ENCODE measurements at regions not wholly inside any gene's neighbourhood (a gene's known extent, or its start where the extent isn't known, plus 50 kb on each side); places are given as distances from the start of the nearest gene placed in this dataset.

GRCh38 chr20:4073852-4074741 is 58.7 kb upstream of the RNF24 start:
- no peaks in the 10 kb centered on the region for H3K27me3 ChIP-seq
- intact Hi-C loops (cut with DNase I; ENCODE audit: low total_unique reads) = no loop called here
- H3K27ac ChIP-seq = no peak overlapping the region
- no peaks in the 10 kb centered on the region for H3K9me3 ChIP-seq
- WGBS, 5 donors = 69 to 78% (median 75%) methylated on average over 6 of the region's 6 CpGs
- no peak for TF ChIP-seq POLR2AphosphoS5 (IDR thresholded peaks at IDR 0.05)
- TF ChIP-seq, protein P1, sequence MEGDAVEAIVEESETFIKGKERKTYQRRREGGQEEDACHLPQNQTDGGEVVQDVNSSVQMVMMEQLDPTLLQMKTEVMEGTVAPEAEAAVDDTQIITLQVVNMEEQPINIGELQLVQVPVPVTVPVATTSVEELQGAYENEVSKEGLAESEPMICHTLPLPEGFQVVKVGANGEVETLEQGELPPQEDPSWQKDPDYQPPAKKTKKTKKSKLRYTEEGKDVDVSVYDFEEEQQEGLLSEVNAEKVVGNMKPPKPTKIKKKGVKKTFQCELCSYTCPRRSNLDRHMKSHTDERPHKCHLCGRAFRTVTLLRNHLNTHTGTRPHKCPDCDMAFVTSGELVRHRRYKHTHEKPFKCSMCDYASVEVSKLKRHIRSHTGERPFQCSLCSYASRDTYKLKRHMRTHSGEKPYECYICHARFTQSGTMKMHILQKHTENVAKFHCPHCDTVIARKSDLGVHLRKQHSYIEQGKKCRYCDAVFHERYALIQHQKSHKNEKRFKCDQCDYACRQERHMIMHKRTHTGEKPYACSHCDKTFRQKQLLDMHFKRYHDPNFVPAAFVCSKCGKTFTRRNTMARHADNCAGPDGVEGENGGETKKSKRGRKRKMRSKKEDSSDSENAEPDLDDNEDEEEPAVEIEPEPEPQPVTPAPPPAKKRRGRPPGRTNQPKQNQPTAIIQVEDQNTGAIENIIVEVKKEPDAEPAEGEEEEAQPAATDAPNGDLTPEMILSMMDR (IDR thresholded peaks at IDR 0.05) = no peak
- TF ChIP-seq EP300 (IDR thresholded peaks at IDR 0.05) = no peak
- TF ChIP-seq POLR2A (IDR thresholded peaks at IDR 0.05) = no peak
- no peak overlapping the region for H3K4me3 ChIP-seq
- no peaks in the 10 kb centered on the region for H3K36me3 ChIP-seq
- peaks cover 0 to 42% (median 8%) of the 10 kb centered on the region in 4 donors for H3K4me1 ChIP-seq
- no peak for DNase-seq

GRCh38 chr20:4071178-4071693 is 55.9 kb upstream of the RNF24 start:
- H3K36me3 ChIP-seq = no peaks in the 10 kb centered on the region
- TF ChIP-seq POLR2AphosphoS5 (IDR thresholded peaks at IDR 0.05) = no peak
- TF ChIP-seq, protein P1 (IDR thresholded peaks at IDR 0.05) = no peak
- TF ChIP-seq EP300 (IDR thresholded peaks at IDR 0.05) = no peak
- no peak for TF ChIP-seq POLR2A (IDR thresholded peaks at IDR 0.05)
- no peaks in the 10 kb centered on the region for H3K27me3 ChIP-seq
- 66 to 91% (median 81%) methylated on average over 5 of the region's 5 CpGs for WGBS, 5 donors
- DNase-seq = no peak
- intact Hi-C loops (cut with DNase I; ENCODE audit: low total_unique reads) = no loop called here
- no peak overlapping the region for H3K27ac ChIP-seq
- H3K4me1 ChIP-seq = peaks cover 0 to 55% (median 9%) of the 10 kb centered on the region in 4 donors
- no peaks in the 10 kb centered on the region for H3K9me3 ChIP-seq
- no peak overlapping the region for H3K4me3 ChIP-seq

- peak overlapping the region in 1 of 5 donors; percentile 23 for H3K27ac ChIP-seq
- 67 to 81% (median 77%) methylated on average over 3 of the region's 3 CpGs for WGBS, 5 donors
- no peak for DNase-seq
- H3K4me3 ChIP-seq = no peak overlapping the region
- intact Hi-C loops (cut with DNase I; ENCODE audit: low total_unique reads) = no loop called here
- H3K9me3 ChIP-seq = no peaks in the 10 kb centered on the region
- TF ChIP-seq POLR2A (IDR thresholded peaks at IDR 0.05) (no peak), EP300 (IDR thresholded peaks at IDR 0.05) (no peak), POLR2AphosphoS5 (IDR thresholded peaks at IDR 0.05) (no peak)
- TF ChIP-seq, protein P1 (IDR thresholded peaks at IDR 0.05) = no peak
- H3K27me3 ChIP-seq = no peaks in the 10 kb centered on the region
- H3K4me1 ChIP-seq = peaks cover 0 to 56% (median 15%) of the 10 kb centered on the region in 4 donors
- H3K36me3 ChIP-seq = no peaks in the 10 kb centered on the region
Measured at GRCh38 chr20:4070323-4071177, 55.2 kb upstream of the RNF24 start.

DNA sequence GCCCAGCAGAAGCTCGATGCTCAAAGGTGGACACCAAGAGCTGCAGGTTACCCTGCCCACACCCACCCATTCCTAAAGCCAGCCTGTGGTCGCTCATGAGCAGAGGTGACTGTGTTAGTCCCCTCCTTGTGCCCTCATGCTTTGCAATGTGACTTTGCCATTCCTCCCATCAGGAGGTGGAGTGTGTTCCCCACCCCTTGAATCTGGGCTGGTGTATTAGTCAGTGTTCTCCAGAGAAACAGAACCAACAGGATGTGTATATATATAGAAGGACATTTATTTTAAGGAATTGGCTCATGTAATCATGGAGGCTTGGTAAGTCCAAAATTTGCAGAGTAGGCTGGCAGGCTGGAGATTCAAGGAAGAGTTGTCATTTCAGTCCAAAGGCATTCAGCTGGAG is 54.4 kb upstream of the RNF24 start:
- TF ChIP-seq POLR2A (IDR thresholded peaks at IDR 0.05) (no peak), POLR2AphosphoS5 (IDR thresholded peaks at IDR 0.05) (peak in 1 of 3 donors; percentile 4), EP300 (IDR thresholded peaks at IDR 0.05) (no peak)
- intact Hi-C loops (cut with DNase I; ENCODE audit: low total_unique reads) = no loop called here
- peaks cover 4 to 60% (median 20%) of the 10 kb centered on the region in 4 donors for H3K4me1 ChIP-seq
- 92 to 100% (median 94%) methylated on average over 2 of the region's 2 CpGs for WGBS, 5 donors
- no peaks in the 10 kb centered on the region for H3K36me3 ChIP-seq
- no peaks in the 10 kb centered on the region for H3K9me3 ChIP-seq
- no peak for DNase-seq
- peak overlapping the region in 1 of 5 donors; percentile 23 for H3K27ac ChIP-seq
- no peaks in the 10 kb centered on the region for H3K27me3 ChIP-seq
- H3K4me3 ChIP-seq = no peak overlapping the region
